ENCODE measurements at regions not wholly inside any gene's neighbourhood (a gene's known extent, or its start where the extent isn't known, plus 50 kb on each side); places are given as distances from the start of the nearest gene placed in this dataset.
A peak's percentile ranks its signal among the peaks of the same experiment; 100 is the strongest.

GRCh38 chrX:10769696-10770619, 149.6 kb upstream of the MID1 start:
- H3K36me3 ChIP-seq (ENCODE audit: control insufficient read depth in 4 of 4, insufficient read depth in 4 of 4, low read length in 4 of 4), result no peaks in the 10 kb centered on the region
- DNase-seq, result peak; percentile 45 to 86 (median 75)
- no peak overlapping the region for H3K27ac ChIP-seq (ENCODE audit: low read depth in 1 of 2, low read length in 1 of 2)
- H3K9ac ChIP-seq (ENCODE audit: insufficient read depth in 1 of 2, low read length in 2 of 2), result peak overlapping the region in 1 of 2 donors; percentile 17
- H3K27me3 ChIP-seq (ENCODE audit: control insufficient read depth in 3 of 3, insufficient read depth in 3 of 3, low read length in 2 of 3), result peaks cover 0 to under 1% (median 0%) of the 10 kb centered on the region in 3 donors
- no peaks in the 10 kb centered on the region for H3K9me3 ChIP-seq (ENCODE audit: control insufficient read depth in 4 of 4, insufficient read depth in 3 of 4, low read length in 3 of 4)
- H3K4me3 ChIP-seq, result no peak overlapping the region
- ATAC-seq (ENCODE audit: insufficient read depth, low FRiP score), result no peak
- H3K4me1 ChIP-seq (ENCODE audit: control insufficient read depth in 5 of 5, insufficient read depth in 5 of 5, low read length in 5 of 5), result peaks cover 0 to 8% (median 0%) of the 10 kb centered on the region in 5 donors
- TF ChIP-seq CTCF (IDR thresholded peaks at IDR 0.05; ENCODE audit: control extremely low read depth, extremely low read depth), result no peak
- 57 to 60% methylated on average over 9 of the region's 9 CpGs for WGBS, 2 donors

- no peaks in the 10 kb centered on the region for H3K9me3 ChIP-seq (ENCODE audit: control insufficient read depth in 4 of 4, insufficient read depth in 3 of 4, low read length in 3 of 4)
- peaks cover 0 to 8% (median 0%) of the 10 kb centered on the region in 5 donors for H3K4me1 ChIP-seq (ENCODE audit: control insufficient read depth in 5 of 5, insufficient read depth in 5 of 5, low read length in 5 of 5)
- ATAC-seq (ENCODE audit: insufficient read depth, low FRiP score) (no peak), DNase-seq (no peak)
- TF ChIP-seq CTCF (IDR thresholded peaks at IDR 0.05; ENCODE audit: control extremely low read depth, extremely low read depth), result no peak
- no peak overlapping the region for H3K9ac ChIP-seq (ENCODE audit: insufficient read depth in 1 of 2, low read length in 2 of 2)
- no peak overlapping the region for H3K27ac ChIP-seq (ENCODE audit: low read depth in 1 of 2, low read length in 1 of 2)
- no peaks in the 10 kb centered on the region for H3K36me3 ChIP-seq (ENCODE audit: control insufficient read depth in 4 of 4, insufficient read depth in 4 of 4, low read length in 4 of 4)
- no peak overlapping the region for H3K4me3 ChIP-seq
- 70 to 89% methylated on average over 3 of the region's 3 CpGs for WGBS, 2 donors
- peaks cover 0 to 4% (median 2%) of the 10 kb centered on the region in 3 donors for H3K27me3 ChIP-seq (ENCODE audit: control insufficient read depth in 3 of 3, insufficient read depth in 3 of 3, low read length in 2 of 3)
Measured at GRCh38 chrX:10773318-10773717, 152.9 kb upstream of the MID1 start.

- ATAC-seq (ENCODE audit: insufficient read depth, low FRiP score), result no peak
- no peak for DNase-seq
- Histone ChIP-seq H3K27ac (ENCODE audit: low read depth in 1 of 2, low read length in 1 of 2) (no peak overlapping the region), H3K36me3 (ENCODE audit: control insufficient read depth in 4 of 4, insufficient read depth in 4 of 4, low read length in 4 of 4) (no peaks in the 10 kb centered on the region), H3K9me3 (ENCODE audit: control insufficient read depth in 4 of 4, insufficient read depth in 3 of 4, low read length in 3 of 4) (peaks cover 0 to 3% (median 0%) of the 10 kb centered on the region in 4 donors), H3K4me1 (ENCODE audit: control insufficient read depth in 5 of 5, insufficient read depth in 5 of 5, low read length in 5 of 5) (no peaks in the 10 kb centered on the region), H3K4me3 (no peak overlapping the region), H3K9ac (ENCODE audit: insufficient read depth in 1 of 2, low read length in 2 of 2) (no peak overlapping the region), H3K27me3 (ENCODE audit: control insufficient read depth in 3 of 3, insufficient read depth in 3 of 3, low read length in 2 of 3) (peaks cover 0 to 3% (median 0%) of the 10 kb centered on the region in 3 donors)
- TF ChIP-seq CTCF (IDR thresholded peaks at IDR 0.05; ENCODE audit: control extremely low read depth, extremely low read depth), result no peak
- WGBS, 2 donors, result 75 to 93% methylated on average over 9 of the region's 9 CpGs
Measured at GRCh38 chrX:10781847-10782530, 161.6 kb upstream of the MID1 start.

All from lung (tissue), 11 donors.